Adrenal gland (tissue), 9 donors: ENCODE measurements at regions not wholly inside any gene's neighbourhood (a gene's known extent, or its start where the extent isn't known, plus 50 kb on each side); places are given as distances from the start of the nearest gene placed in this dataset.

Experiments used
- DNase-seq, 7 donors: peaks; one replicate each; pipeline ENCODE4 v3.0.0-alpha.2; 2019 to 2020
- H3K27ac ChIP-seq, 5 donors: fragments of 200-600 bp; sonication (generic) in 4 of 5; 1 replicate in 3 of 5; 2 replicates in 2 of 5; pipeline versions ENCODE4 v1.5.1 to v1.8.0; 2016 to 2020; ENCODE audit warnings: mild to moderate bottlenecking in 1 of 5
- H3K27me3 ChIP-seq: fragments of 200-600 bp; 2 replicates; pipeline ENCODE4 v1.8.0; 2021
- H3K36me3 ChIP-seq, 2 donors: fragments of 200-600 bp; replicated peaks in 1 of 2; 1 replicate in 1 of 2; 2 replicates in 1 of 2; pipeline versions ENCODE4 v1.5.1 to v1.8.0; 2018 to 2022
- H3K4me1 ChIP-seq, 2 donors: fragments of 200-600 bp; replicated peaks in 1 of 2; 1 replicate in 1 of 2; 2 replicates in 1 of 2; pipeline versions ENCODE4 v1.5.1 to v1.8.0; 2018 to 2021
- H3K4me3 ChIP-seq, 4 donors: fragments of 200-600 bp; sonication (generic) in 3 of 4; one replicate each; pipeline ENCODE4 v1.5.1; 2016 to 2018
- H3K9me3 ChIP-seq, 3 donors: fragments of 200-600 bp; sonication (generic) in 1 of 3; replicated peaks in 1 of 3; 1 replicate in 2 of 3; 2 replicates in 1 of 3; pipeline versions ENCODE4 v1.5.1 to v1.8.0; 2016 to 2021
- POLR2A ChIP-seq, 2 donors: fragments of 450-650 bp; IDR thresholded peaks; one replicate each; pipeline ENCODE4 v1.6.1; 2017; ENCODE audit warnings: antibody characterized with exemption in 2 of 2, mild to moderate bottlenecking in 2 of 2, moderate library complexity in 1 of 2
- WGBS, 4 donors: extraction: QIAGEN DNeasy Blood & Tissue Kit in 2 of 4; methylation state at CpG; one replicate each; pipeline versions ENCODE4 v1.1.5 to v1.1.7; 2013 to 2017; 5-methylcytosine and 5-hydroxymethylcytosine counted together
- intact Hi-C, 2 donors: fragments of 100-400 bp; cut with DNase I; formaldehyde crosslinking; loops; one replicate each; pipeline versions ENCODE4 v1.14.1 to v1.15.0; 2022 to 2023
- TF ChIP-seq, protein P1 (sequence below), 6 experiments: fragments of 450-650 bp in 4 of 6; fragments of 200-600 bp in 2 of 6; sonication (generic) in 1 of 6; IDR thresholded peaks; 1 replicate in 5 of 6; 2 replicates in 1 of 6; pipeline versions ENCODE4 v1.5.1 to v1.8.0; 2016 to 2021; ENCODE audit warnings: antibody characterized with exemption in 6 of 6, mild to moderate bottlenecking in 2 of 6, moderate library complexity in 1 of 6
- donor health status: healthy with polysubstance abuse.
- donor health status: Bipolar disorder and iron deficiency.
- donor health status: DM: yes; HTN: yes; CAD: no.
- donor health status: DM: no; HTN: no; CAD: no.
- donor health status: DM: no; HTN: no; CAD: no.

- no peak for TF ChIP-seq POLR2A (IDR thresholded peaks at IDR 0.05)
- TF ChIP-seq, protein P1, sequence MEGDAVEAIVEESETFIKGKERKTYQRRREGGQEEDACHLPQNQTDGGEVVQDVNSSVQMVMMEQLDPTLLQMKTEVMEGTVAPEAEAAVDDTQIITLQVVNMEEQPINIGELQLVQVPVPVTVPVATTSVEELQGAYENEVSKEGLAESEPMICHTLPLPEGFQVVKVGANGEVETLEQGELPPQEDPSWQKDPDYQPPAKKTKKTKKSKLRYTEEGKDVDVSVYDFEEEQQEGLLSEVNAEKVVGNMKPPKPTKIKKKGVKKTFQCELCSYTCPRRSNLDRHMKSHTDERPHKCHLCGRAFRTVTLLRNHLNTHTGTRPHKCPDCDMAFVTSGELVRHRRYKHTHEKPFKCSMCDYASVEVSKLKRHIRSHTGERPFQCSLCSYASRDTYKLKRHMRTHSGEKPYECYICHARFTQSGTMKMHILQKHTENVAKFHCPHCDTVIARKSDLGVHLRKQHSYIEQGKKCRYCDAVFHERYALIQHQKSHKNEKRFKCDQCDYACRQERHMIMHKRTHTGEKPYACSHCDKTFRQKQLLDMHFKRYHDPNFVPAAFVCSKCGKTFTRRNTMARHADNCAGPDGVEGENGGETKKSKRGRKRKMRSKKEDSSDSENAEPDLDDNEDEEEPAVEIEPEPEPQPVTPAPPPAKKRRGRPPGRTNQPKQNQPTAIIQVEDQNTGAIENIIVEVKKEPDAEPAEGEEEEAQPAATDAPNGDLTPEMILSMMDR (IDR thresholded peaks at IDR 0.05), result no peak
- intact Hi-C loops, result no loop called here
- Histone ChIP-seq H3K4me3 (peak overlapping the region in 2 of 4 donors; percentile 10 to 61), H3K4me1 (peaks cover 16 to 25% of the 10 kb centered on the region in 2 donors), H3K27ac (peak overlapping the region in 3 of 5 donors; percentile 30 to 72 (median 66)), H3K9me3 (no peaks in the 10 kb centered on the region), H3K27me3 (no peaks in the 10 kb centered on the region), H3K36me3 (no peaks in the 10 kb centered on the region)
- WGBS, 4 donors, result 49 to 63% (median 52%) methylated on average over 2 of the region's 2 CpGs
- no peak for DNase-seq
These were observed 691.2 kb downstream of the USP25 start for GRCh38 chr21:16421007-16421406.

- Histone ChIP-seq H3K27me3 (no peaks in the 10 kb centered on the region), H3K36me3 (no peaks in the 10 kb centered on the region), H3K4me3 (peak overlapping the region in 2 of 4 donors; percentile 1 to 61), H3K9me3 (no peaks in the 10 kb centered on the region), H3K27ac (peak overlapping the region in 3 of 5 donors; percentile 16 to 36 (median 30)), H3K4me1 (peaks cover 24 to 34% of the 10 kb centered on the region in 2 donors)
- TF ChIP-seq, protein P1 (IDR thresholded peaks at IDR 0.05), result no peak
- no peak for TF ChIP-seq POLR2A (IDR thresholded peaks at IDR 0.05)
- 60 to 77% (median 73%) methylated on average over 3 of the region's 3 CpGs for WGBS, 4 donors
- intact Hi-C loops, result no loop called here
- DNase-seq, result no peak
These were observed 692.2 kb downstream of the USP25 start for GRCh38 chr21:16421965-16422364.

- no peaks in the 10 kb centered on the region for H3K36me3 ChIP-seq
- H3K4me1 ChIP-seq, result peaks cover 26 to 39% of the 10 kb centered on the region in 2 donors
- H3K9me3 ChIP-seq, result no peaks in the 10 kb centered on the region
- H3K27me3 ChIP-seq, result no peaks in the 10 kb centered on the region
- peak overlapping the region in 1 of 4 donors; percentile 61 for H3K4me3 ChIP-seq
- no peak for DNase-seq
- intact Hi-C loops, result no loop called here
- TF ChIP-seq POLR2A (IDR thresholded peaks at IDR 0.05), result no peak
- TF ChIP-seq, protein P1 (IDR thresholded peaks at IDR 0.05), result no peak
- peak overlapping the region in 2 of 5 donors; percentile 28 to 61 for H3K27ac ChIP-seq
- 30 to 45% (median 39%) methylated on average over 2 of the region's 2 CpGs for WGBS, 4 donors
These were observed 692.9 kb downstream of the USP25 start for GRCh38 chr21:16422702-16423101.

DNA sequence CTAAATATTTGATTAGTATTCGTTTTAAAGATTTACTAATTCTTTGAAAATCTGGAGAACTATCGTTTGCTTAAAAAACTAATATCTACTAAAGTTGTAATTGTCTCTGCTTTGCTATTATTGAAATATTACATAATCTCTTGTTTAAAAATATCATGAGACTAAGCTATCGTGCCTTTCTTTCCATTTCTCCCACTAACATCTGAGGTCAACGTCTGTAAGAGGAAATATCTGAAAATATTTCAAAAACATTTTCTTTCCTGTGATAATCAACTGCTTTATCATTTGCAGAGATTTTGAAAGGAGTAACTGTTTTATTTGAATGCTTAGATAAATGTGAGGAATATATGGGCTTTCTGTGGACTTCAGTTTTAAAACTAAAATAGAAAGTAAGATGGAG, 694.1 kb downstream of the USP25 start:
- DNase-seq, result no peak
- Histone ChIP-seq H3K27me3 (no peaks in the 10 kb centered on the region), H3K27ac (peak overlapping the region in 4 of 5 donors; percentile 5 to 82 (median 38)), H3K4me1 (peaks cover 21 to 39% of the 10 kb centered on the region in 2 donors), H3K36me3 (no peaks in the 10 kb centered on the region), H3K4me3 (peak overlapping the region in 1 of 4 donors; percentile 34), H3K9me3 (no peaks in the 10 kb centered on the region)
- TF ChIP-seq, protein P1 (IDR thresholded peaks at IDR 0.05), result no peak
- TF ChIP-seq POLR2A (IDR thresholded peaks at IDR 0.05), result no peak
- 34 to 48% (median 46%) methylated on average over 4 of the region's 4 CpGs for WGBS, 4 donors
- intact Hi-C loops, result no loop called here
